ENCODE measurements at regions not wholly inside any gene's neighbourhood (a gene's known extent, or its start where the extent isn't known, plus 50 kb on each side); places are given as distances from the start of the nearest gene placed in this dataset.

DNA sequence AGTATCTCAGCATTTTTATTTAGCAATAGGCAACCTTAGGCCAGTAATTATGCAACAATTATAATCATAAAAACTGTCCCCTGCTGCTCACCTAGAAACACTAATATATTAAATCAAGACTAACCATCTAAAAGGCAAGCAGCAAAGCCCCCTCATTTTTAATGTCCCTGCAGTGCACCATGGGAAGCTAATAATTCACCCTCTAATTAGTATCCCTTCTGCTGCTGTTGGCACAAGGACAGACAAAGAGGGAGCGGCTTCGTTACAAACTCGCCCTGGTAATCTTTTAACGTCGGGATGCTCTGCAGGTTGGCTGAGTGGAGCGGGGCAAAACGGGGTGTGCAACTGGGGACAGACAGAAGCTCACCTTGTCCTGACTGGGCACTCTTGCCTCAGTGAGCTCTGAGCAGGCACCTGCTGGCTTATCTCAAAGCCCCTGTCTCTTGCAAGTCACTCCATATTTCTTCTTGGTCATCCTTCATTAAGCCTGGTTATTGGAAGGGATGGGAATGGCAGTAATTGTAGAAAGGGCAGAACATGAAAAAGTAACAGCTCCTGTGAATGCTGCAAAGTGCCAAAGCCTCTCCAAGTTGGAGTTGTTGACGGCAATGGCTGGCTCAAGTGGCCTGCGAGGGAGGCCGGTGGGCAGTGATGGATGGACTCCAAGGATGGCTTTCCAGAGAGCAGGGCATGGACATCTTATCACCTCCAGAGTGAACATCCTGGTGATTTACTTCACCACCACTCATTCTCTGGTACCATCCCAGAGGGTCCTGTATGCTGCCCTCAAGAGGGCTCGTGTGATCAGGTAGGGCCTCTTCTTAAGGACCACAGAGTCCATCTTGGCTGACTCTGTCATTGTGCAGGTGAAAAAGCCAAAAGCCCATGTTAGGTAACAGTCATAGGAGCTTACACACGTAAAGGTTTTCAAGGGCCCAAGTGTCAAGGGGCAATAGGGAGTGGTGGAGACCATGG, 219.6 kb upstream of the N4BP1 start:
- DNase-seq (ENCODE audit: low read depth) = no peak

GRCh38 chr16:48824271-48824670, 214.3 kb upstream of the N4BP1 start:
- DNase-seq (ENCODE audit: low read depth) = no peak

DNA sequence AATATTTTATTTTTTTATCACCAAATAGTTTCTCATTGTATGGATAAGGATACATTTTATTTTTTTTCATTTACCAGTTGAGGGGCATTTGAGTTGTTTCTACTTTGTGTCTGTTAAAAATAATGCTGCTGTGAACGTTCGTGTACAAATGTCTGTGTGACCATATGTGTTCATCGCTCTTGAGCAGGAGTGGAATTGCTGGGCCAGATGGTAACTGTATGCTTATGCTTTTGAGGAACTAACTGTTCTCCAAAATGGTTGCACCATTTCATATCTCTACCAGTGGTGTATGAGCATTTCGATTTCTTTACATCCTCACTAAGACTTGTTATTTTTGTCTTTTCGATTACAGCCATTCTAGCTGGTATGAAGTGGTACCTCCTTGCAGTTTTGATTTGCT, 212.5 kb upstream of the N4BP1 start:
- no peak for DNase-seq (ENCODE audit: low read depth)

DNA sequence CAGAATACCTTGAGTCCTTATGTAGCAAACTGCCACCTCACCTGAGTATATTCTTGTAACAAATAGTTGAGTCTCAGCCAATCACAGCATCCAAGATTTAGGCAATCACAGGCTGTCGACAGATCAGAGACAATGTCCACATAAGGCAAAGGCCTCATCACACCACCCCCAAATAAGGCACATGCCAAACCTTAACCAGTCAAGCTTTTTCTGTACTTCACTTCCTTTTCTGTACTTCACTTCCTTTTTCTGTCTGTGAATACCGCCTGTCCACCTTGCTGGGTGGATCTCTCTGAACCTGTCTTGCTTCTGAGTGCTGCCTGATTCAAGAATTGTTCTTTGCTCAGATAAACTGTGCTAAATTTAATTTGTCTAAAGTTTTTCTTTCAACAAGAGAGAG, 210.4 kb upstream of the N4BP1 start:
- DNase-seq (ENCODE audit: low read depth) = no peak

GRCh38 chr16:48818257-48818656, 208.3 kb upstream of the N4BP1 start:
- no peak for DNase-seq (ENCODE audit: low read depth)

DNA sequence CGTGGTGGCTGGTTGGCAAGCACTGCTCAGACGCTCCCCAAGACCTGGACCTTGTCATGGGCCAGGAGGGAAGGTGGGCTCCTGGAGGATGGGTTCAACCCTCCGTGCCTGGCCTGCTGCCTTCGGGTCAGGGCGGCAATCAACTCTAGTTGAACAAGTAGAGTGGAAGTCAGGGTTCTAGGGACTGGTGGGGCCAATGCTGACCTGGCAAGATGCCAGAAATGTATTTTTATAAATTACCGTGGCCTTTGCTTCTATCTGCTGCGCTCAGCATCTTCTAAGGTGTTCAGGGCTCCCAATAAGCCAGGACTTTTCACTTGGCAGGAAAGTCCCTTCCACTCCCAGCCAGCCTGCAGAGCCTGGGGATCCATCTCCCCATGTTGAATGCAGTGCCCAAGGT, 207.1 kb upstream of the N4BP1 start:
- DNase-seq (ENCODE audit: low read depth) = no peak

DNA sequence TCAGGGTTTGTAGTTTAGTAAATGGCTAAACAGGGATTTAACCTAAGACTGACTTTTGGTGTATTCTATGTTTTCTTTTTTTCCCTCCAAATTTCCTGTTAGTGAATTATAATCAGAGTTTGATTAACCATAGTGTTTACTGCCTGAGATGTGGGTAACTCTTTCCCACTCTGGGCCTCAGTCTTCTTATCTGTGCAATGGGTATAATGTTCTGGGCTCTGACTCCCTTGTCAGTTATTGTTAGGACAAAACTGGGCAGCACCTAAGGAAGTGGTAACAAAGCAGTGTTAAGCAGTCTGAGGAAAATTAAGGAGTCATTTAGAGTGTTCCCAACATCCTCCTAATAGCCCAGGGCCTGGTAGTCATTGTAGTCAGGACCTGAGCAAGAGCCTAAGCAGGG, 206.4 kb upstream of the N4BP1 start:
- DNase-seq (ENCODE audit: low read depth) = no peak

- DNase-seq (ENCODE audit: low read depth) = no peak
Observed at GRCh38 chr16:48814994-48815393, 205.0 kb upstream of the N4BP1 start.

DNA sequence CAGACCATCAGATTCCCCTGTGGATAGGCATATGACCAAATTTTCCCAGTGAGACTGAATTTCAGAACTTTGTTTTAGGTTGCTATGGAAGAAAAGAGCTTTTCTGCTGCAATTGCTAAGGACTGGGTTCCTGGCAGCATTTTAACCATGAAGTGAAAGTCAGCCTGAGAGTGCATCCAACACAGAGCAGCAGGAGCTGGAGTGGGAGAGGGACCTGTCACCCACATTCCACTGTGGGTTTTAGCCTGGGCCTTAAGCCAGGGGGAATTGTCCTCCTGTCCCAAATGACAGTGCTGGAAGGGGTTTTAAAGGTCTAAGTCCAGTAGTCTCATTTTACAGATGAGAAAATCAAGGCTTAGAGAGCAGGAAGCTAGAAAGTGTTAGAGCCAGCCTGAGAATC, 203.5 kb upstream of the N4BP1 start:
- no peak for DNase-seq (ENCODE audit: low read depth)

- DNase-seq (ENCODE audit: low read depth) = no peak
Observed at GRCh38 chr16:48812856-48813255, 202.9 kb upstream of the N4BP1 start.

- DNase-seq (ENCODE audit: low read depth) = no peak
Observed at GRCh38 chr16:48811478-48811877, 201.5 kb upstream of the N4BP1 start.

- no peak for DNase-seq (ENCODE audit: low read depth)
Observed at GRCh38 chr16:48810803-48811453, 200.9 kb upstream of the N4BP1 start.

- DNase-seq (ENCODE audit: low read depth) = no peak
Observed at GRCh38 chr16:48810436-48810802, 200.4 kb upstream of the N4BP1 start.

- DNase-seq (ENCODE audit: low read depth) = no peak
Observed at GRCh38 chr16:48790151-48790550, 180.2 kb upstream of the N4BP1 start.

GRCh38 chr16:48788475-48788874, 178.5 kb upstream of the N4BP1 start:
- no peak for DNase-seq (ENCODE audit: low read depth)

GRCh38 chr16:48745541-48745940, 135.6 kb upstream of the N4BP1 start:
- DNase-seq (ENCODE audit: low read depth) = no peak

GRCh38 chr16:48740964-48741363, 131.0 kb upstream of the N4BP1 start:
- no peak for DNase-seq (ENCODE audit: low read depth)

DNA sequence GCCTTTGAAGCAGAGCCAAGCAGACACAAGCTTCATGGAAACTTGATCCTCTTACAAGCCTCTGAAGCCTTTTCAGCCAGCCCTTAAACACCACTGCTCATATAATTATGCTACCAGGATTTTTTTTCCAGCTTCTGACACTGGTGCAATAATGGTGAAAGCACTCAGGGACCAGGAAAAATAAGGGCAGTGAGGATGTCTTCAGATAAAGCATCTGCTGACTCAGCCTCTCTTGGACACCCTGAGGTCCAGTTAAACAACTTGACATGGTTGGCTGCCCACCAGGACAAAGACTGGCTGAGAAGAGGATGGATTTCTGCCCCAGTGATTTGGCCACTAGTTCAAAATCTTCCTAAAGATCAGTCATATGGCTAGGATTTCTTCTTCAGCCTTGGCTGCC, 124.2 kb upstream of the N4BP1 start:
- no peak for DNase-seq (ENCODE audit: low read depth)

DNA sequence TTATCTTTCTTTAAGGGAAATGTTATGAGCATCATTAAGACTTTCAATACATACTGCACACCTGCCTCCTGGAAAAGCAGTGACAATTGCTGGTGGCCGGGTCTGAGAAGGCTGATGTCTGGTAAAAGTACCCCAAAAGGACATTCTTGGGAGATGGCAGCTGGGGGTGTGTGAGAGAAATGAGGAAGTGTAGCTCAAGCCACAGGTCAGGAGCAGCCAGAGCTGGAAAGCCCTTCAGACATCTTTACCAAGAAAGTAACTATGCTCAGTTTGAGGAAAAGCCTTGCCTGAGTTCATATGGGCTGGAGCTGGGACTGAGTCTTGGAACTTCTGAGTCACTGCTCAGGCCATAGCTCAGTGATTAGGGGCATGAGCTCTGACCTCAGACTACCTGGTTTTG, 94.7 kb upstream of the N4BP1 start:
- no peak for DNase-seq (ENCODE audit: low read depth)

- DNase-seq (ENCODE audit: low read depth) = peak; percentile 16
Observed at GRCh38 chr16:48687421-48688038, 77.5 kb upstream of the N4BP1 start.

GRCh38 chr16:48684148-48684547, 74.2 kb upstream of the N4BP1 start:
- no peak for DNase-seq (ENCODE audit: low read depth)

- no peak for DNase-seq (ENCODE audit: low read depth)
Observed at GRCh38 chr16:48682971-48683370, 73.0 kb upstream of the N4BP1 start.

- no peak for DNase-seq (ENCODE audit: low read depth)
Observed at GRCh38 chr16:48681520-48681919, 71.5 kb upstream of the N4BP1 start.
